Gastrocnemius medialis (tissue), 4 donors: ENCODE measurements at regions not wholly inside any gene's neighbourhood (a gene's known extent, or its start where the extent isn't known, plus 50 kb on each side); places are given as distances from the start of the nearest gene placed in this dataset.

Experiments
- POLR2A ChIP-seq, 2 donors: fragments of 450-650 bp; IDR thresholded peaks; one replicate each; pipeline ENCODE4 v1.6.1; 2017; ENCODE audit warnings: antibody characterized with exemption in 2 of 2, mild to moderate bottlenecking in 2 of 2, moderate library complexity in 2 of 2
- TF ChIP-seq, protein P1 (sequence below), 5 experiments: fragments of 450-650 bp in 3 of 5; fragments of 200-600 bp in 2 of 5; sonication (generic) in 2 of 5; IDR thresholded peaks in 4 of 5; conservative IDR thresholded peaks in 1 of 5; 1 replicate in 4 of 5; 2 replicates in 1 of 5; pipeline ENCODE4 v1.5.1; 2016 to 2019; ENCODE audit warnings: antibody characterized with exemption in 5 of 5, mild to moderate bottlenecking in 3 of 5, moderate library complexity in 3 of 5

DNA sequence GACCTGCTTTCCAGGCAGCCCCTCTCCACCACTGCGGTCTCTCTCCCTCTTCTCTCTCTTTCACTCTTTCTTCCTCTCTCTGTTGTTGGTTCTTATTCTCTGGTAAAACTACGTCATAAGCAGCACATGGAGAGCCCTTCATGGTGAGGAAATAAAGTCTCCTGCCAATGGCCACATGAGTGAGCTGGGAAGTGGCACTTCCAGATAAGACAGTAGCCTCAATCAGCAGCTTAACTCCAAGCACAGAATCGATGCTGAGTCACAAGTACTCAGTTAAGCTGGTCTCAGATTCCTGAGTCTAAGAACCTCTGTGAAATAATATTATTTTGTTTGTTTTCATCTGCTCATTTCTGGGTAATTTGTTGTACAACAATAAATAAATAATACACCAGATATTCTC is 500.1 kb downstream of the GABRG2 start:
- TF ChIP-seq, protein P1, sequence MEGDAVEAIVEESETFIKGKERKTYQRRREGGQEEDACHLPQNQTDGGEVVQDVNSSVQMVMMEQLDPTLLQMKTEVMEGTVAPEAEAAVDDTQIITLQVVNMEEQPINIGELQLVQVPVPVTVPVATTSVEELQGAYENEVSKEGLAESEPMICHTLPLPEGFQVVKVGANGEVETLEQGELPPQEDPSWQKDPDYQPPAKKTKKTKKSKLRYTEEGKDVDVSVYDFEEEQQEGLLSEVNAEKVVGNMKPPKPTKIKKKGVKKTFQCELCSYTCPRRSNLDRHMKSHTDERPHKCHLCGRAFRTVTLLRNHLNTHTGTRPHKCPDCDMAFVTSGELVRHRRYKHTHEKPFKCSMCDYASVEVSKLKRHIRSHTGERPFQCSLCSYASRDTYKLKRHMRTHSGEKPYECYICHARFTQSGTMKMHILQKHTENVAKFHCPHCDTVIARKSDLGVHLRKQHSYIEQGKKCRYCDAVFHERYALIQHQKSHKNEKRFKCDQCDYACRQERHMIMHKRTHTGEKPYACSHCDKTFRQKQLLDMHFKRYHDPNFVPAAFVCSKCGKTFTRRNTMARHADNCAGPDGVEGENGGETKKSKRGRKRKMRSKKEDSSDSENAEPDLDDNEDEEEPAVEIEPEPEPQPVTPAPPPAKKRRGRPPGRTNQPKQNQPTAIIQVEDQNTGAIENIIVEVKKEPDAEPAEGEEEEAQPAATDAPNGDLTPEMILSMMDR (IDR thresholded peaks at IDR 0.05 in 4 of 5, conservative IDR thresholded peaks at IDR 0.05 in 1 of 5), result no peak
- TF ChIP-seq POLR2A (IDR thresholded peaks at IDR 0.05), result no peak
